Breast epithelium (tissue), 4 donors: ENCODE measurements at regions not wholly inside any gene's neighbourhood (a gene's known extent, or its start where the extent isn't known, plus 50 kb on each side); places are given as distances from the start of the nearest gene placed in this dataset.

Experiments used
- DNase-seq, 2 donors: peaks; one replicate each; pipeline ENCODE4 v3.0.0-alpha.2; 2019; ENCODE audit warnings: low spot score in 2 of 2
- H3K27ac ChIP-seq, 2 donors: fragments of 200-600 bp; sonication (generic) in 1 of 2; one replicate each; pipeline ENCODE4 v1.5.1; 2016 to 2019; ENCODE audit warnings: mild to moderate bottlenecking in 1 of 2
- H3K27me3 ChIP-seq, 2 donors: fragments of 200-600 bp; sonication (generic) in 1 of 2; one replicate each; pipeline versions ENCODE4 v1.5.1 to v1.6.0; 2017 to 2019; ENCODE audit warnings: control low read depth in 1 of 2, mild to moderate bottlenecking in 1 of 2
- H3K36me3 ChIP-seq: fragments of 200-600 bp; one replicate; pipeline ENCODE4 v1.5.1; 2019
- H3K4me1 ChIP-seq, 2 donors: fragments of 200-600 bp; sonication (generic); one replicate each; pipeline ENCODE4 v1.5.1; 2016 to 2019; ENCODE audit warnings: control low read depth in 1 of 2
- H3K4me3 ChIP-seq, 3 donors: fragments of 200-600 bp; sonication (generic); 1 replicate in 2 of 3; 2 replicates in 1 of 3; pipeline ENCODE4 v1.5.1; 2016 to 2019; ENCODE audit warnings: mild to moderate bottlenecking in 3 of 3, moderate library complexity in 2 of 3
- H3K9me3 ChIP-seq, 2 donors: fragments of 200-600 bp; sonication (generic) in 1 of 2; one replicate each; pipeline ENCODE4 v1.5.1; 2016 to 2019; ENCODE audit warnings: control low read depth in 1 of 2
- POLR2A ChIP-seq: fragments of 450-650 bp; IDR thresholded peaks from one replicate; pipeline ENCODE4 v1.6.1; 2016; ENCODE audit warnings: antibody characterized with exemption, mild to moderate bottlenecking, moderate library complexity
- POLR2AphosphoS5 ChIP-seq, 3 donors: sonication (generic); formaldehyde crosslinking; IDR thresholded peaks; one replicate each; pipeline ENCODE4 v1.6.1; 2017; ENCODE audit warnings: antibody characterized with exemption in 3 of 3
- intact Hi-C: fragments of 100-400 bp; cut with DNase I; formaldehyde crosslinking; loops from one replicate; pipeline ENCODE4 v1.15.1; 2023; ENCODE audit warnings: low total_unique reads
- TF ChIP-seq, protein P1 (sequence below), 3 donors: fragments of 450-650 bp; IDR thresholded peaks; one replicate each; pipeline ENCODE4 v1.5.1; 2016 to 2017; ENCODE audit warnings: antibody characterized with exemption in 3 of 3, mild to moderate bottlenecking in 3 of 3, moderate library complexity in 3 of 3

DNA sequence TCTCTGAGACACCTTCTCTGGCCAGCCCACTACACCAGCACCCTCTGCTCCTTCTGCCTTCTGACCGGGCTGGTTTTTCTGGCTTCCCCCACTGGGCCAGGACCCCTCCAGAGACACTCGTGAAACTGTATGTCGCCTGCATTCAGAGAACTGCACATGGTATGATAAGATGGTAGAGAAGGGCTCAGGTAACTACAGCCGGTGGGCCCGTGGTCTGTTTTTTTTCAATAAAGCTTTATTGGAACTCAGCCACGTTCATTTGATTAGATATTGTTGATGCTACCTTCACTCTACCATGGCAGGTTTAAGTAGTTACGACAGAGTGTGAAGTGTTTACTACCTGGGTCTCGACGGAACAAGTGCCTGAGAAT is 514.0 kb downstream of the TBC1D22A start:
- no peak overlapping the region for H3K27ac ChIP-seq
- TF ChIP-seq, protein P1, sequence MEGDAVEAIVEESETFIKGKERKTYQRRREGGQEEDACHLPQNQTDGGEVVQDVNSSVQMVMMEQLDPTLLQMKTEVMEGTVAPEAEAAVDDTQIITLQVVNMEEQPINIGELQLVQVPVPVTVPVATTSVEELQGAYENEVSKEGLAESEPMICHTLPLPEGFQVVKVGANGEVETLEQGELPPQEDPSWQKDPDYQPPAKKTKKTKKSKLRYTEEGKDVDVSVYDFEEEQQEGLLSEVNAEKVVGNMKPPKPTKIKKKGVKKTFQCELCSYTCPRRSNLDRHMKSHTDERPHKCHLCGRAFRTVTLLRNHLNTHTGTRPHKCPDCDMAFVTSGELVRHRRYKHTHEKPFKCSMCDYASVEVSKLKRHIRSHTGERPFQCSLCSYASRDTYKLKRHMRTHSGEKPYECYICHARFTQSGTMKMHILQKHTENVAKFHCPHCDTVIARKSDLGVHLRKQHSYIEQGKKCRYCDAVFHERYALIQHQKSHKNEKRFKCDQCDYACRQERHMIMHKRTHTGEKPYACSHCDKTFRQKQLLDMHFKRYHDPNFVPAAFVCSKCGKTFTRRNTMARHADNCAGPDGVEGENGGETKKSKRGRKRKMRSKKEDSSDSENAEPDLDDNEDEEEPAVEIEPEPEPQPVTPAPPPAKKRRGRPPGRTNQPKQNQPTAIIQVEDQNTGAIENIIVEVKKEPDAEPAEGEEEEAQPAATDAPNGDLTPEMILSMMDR (IDR thresholded peaks at IDR 0.05), result no peak
- no peak for TF ChIP-seq POLR2A
- TF ChIP-seq POLR2AphosphoS5 (IDR thresholded peaks at IDR 0.05), result no peak
- H3K36me3 ChIP-seq, result no peaks in the 10 kb centered on the region
- H3K4me3 ChIP-seq, result no peak overlapping the region
- intact Hi-C loops, result no loop called here
- DNase-seq, result no peak
- H3K4me1 ChIP-seq, result no peaks in the 10 kb centered on the region
- peaks cover 0 to 51% of the 10 kb centered on the region in 2 donors for H3K27me3 ChIP-seq
- H3K9me3 ChIP-seq, result peaks cover 0 to under 1% of the 10 kb centered on the region in 2 donors

DNA sequence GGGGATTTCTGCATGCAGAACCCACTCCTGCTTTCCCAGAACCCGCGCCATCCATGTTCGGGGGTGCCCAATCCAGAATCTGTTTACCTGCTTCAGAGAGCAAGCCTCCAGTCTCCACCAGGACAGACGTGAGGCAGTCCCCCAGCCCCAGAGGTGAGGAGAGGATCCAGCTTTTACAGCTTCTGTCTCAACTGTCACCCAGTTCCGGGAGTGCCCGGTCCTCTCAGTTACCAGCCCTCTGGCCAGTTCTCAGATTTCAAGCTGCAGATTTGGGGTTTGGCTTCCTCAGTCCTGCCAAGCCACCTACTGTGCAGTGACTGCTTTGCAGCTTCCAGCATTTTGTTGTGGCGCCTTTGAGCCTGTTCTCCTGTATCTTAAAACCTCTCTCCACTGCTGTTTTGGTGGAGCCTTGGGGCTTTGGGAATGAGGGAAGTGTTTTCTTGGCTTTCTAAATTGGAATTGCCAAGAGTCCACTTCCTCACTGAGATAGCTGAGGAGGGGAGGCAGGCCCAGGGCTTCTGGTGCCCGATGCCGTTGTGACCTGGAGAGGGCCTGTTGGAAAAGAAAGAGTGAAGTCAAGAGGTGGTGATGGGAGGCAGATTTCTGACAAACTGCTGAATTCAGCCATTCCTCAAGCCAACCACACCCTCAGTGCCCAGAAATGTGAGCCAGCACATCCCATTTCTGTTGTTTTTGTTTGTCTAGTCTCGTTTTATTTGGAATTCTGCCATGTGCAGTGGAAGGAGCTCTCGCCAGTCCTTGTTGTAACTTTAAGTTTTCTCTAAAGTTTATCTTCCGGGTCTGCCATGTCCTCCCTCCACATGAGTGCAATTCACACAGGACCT is 513.4 kb downstream of the TBC1D22A start:
- Histone ChIP-seq H3K9me3 (peaks cover under 1 to 6% of the 10 kb centered on the region in 2 donors), H3K27ac (no peak overlapping the region), H3K27me3 (peaks cover 0 to 45% of the 10 kb centered on the region in 2 donors), H3K4me1 (no peaks in the 10 kb centered on the region), H3K4me3 (no peak overlapping the region), H3K36me3 (no peaks in the 10 kb centered on the region)
- intact Hi-C loops, result no loop called here
- DNase-seq, result no peak
- TF ChIP-seq POLR2A (no peak), POLR2AphosphoS5 (IDR thresholded peaks at IDR 0.05) (no peak)
- TF ChIP-seq, protein P1 (IDR thresholded peaks at IDR 0.05), result no peak

DNA sequence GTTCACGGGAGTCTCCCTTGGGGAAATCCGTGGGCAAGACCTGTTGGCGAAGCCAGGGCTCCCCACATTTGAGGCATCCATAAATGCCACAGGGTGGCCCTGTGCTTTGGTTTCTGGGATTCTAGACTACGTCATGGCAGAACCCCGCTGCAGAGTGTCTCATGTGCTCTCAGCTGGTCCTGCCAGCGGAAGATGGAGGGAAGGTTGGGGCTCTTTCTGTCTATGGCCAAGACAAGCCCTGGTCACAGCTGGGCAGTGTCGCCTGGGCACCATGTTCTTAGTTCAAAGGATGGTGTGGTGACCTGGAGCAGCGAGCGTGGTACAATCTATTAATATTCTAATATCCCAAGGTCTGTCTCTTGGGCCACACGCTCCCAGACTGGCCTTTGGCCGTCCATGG is 511.7 kb downstream of the TBC1D22A start:
- H3K9me3 ChIP-seq, result peaks cover 8 to 13% of the 10 kb centered on the region in 2 donors
- no peaks in the 10 kb centered on the region for H3K36me3 ChIP-seq
- no peak overlapping the region for H3K4me3 ChIP-seq
- no peak for DNase-seq
- TF ChIP-seq, protein P1 (IDR thresholded peaks at IDR 0.05), result no peak
- TF ChIP-seq POLR2A (no peak), POLR2AphosphoS5 (IDR thresholded peaks at IDR 0.05) (no peak)
- H3K27me3 ChIP-seq, result peaks cover 0 to 34% of the 10 kb centered on the region in 2 donors
- intact Hi-C loops, result no loop called here
- H3K4me1 ChIP-seq, result no peaks in the 10 kb centered on the region
- no peak overlapping the region for H3K27ac ChIP-seq

DNA sequence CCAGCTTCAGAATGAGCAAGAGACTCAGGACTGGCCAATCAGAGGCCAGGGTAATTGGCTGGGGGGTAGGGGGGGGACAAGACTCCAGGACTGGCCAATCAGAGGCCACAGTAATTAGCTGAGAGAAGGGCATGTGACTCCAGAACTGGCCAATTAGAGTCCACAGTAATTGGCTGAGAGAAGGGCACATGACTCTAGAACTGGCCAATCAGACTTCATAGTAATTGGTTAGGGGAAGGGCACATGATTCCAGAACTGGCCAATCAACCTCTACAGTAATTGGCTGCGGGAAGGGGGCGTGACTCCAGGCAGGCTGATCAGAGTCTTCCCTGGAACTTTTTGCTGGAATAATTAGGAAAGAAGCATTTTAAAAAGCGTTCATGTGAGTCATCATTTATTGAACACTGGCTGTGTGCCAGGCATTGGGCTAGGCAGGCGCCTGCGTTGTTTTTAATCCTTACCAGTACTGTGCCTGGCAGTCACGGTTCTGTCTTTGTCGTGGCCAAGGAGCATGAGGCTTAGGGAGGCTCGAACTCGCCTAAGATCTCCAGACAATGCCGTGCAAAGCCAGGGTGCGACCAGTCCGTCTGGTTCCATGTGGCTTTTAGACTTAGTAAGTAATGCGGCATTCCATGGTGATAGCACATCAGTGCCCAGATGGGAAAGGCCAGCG is 508.1 kb downstream of the TBC1D22A start:
- H3K4me3 ChIP-seq, result no peak overlapping the region
- DNase-seq, result no peak
- peaks cover 11 to 13% of the 10 kb centered on the region in 2 donors for H3K9me3 ChIP-seq
- TF ChIP-seq POLR2AphosphoS5 (IDR thresholded peaks at IDR 0.05) (no peak), POLR2A (no peak)
- TF ChIP-seq, protein P1 (IDR thresholded peaks at IDR 0.05), result no peak
- no peaks in the 10 kb centered on the region for H3K36me3 ChIP-seq
- intact Hi-C loops, result no loop called here
- H3K4me1 ChIP-seq, result no peaks in the 10 kb centered on the region
- no peak overlapping the region for H3K27ac ChIP-seq
- H3K27me3 ChIP-seq, result peaks cover 0 to 11% of the 10 kb centered on the region in 2 donors

DNA sequence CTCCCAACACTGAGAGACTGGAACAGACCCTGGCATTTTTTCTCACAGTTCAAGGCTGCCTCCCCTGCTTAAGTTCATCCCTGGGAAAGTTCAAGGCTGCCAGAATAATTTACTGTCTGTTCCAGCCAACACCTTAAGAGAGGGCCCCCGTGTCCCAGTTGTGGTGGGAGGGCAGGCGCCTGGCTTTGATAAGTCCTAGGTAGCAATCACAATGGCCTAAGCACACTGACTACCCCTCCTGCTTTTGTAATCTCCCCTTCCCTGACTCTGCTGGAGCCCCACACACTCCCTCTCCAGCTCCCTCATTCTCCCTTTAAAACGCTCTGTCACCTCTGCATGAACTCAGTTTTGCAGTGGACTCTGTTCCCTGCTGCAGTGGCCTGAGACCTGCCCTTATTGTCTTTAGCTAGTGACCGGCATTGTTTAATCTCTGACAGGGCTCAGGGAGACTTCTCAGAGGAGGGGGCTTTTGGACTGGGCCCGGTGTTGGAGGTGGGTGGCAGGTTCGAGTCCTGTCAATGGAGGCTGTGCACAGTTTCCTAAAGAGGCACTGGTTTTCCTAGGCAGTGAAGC is 507.2 kb downstream of the TBC1D22A start:
- Histone ChIP-seq H3K27me3 (peaks cover 0 to 9% of the 10 kb centered on the region in 2 donors), H3K4me1 (no peaks in the 10 kb centered on the region), H3K4me3 (no peak overlapping the region), H3K36me3 (no peaks in the 10 kb centered on the region), H3K9me3 (peaks cover 11 to 13% of the 10 kb centered on the region in 2 donors), H3K27ac (no peak overlapping the region)
- DNase-seq, result no peak
- intact Hi-C loops, result no loop called here
- TF ChIP-seq, protein P1 (IDR thresholded peaks at IDR 0.05), result no peak
- TF ChIP-seq POLR2A, result no peak
- no peak for TF ChIP-seq POLR2AphosphoS5 (IDR thresholded peaks at IDR 0.05)
